ENCODE measurements at regions not wholly inside any gene's neighbourhood (a gene's known extent, or its start where the extent isn't known, plus 50 kb on each side); places are given as distances from the start of the nearest gene placed in this dataset.

GRCh38 chr1:172826096-172826741, 167.3 kb downstream of the FASLG start:
- no peak for TF ChIP-seq FOXP2 (optimal IDR thresholded peaks at IDR 0.05; ENCODE audit: borderline replicate concordance, extremely low read depth, extremely low read length, insufficient read depth)
- no peak for TF ChIP-seq POLR2AphosphoS5 (IDR thresholded peaks at IDR 0.05; ENCODE audit: low read depth, low read length)
- TF ChIP-seq TAF1 (IDR thresholded peaks at IDR 0.05; ENCODE audit: borderline replicate concordance, insufficient read depth, low read length): no peak
- TF ChIP-seq REST (IDR thresholded peaks at IDR 0.05; ENCODE audit: insufficient read depth in 1 of 2, low read depth in 2 of 2, low read length in 2 of 2): no peak
- no peak for TF ChIP-seq SIN3A (IDR thresholded peaks at IDR 0.05; ENCODE audit: borderline replicate concordance, insufficient read depth, low read length)

GRCh38 chr1:172827301-172827700, 168.4 kb downstream of the FASLG start:
- TF ChIP-seq REST (IDR thresholded peaks at IDR 0.05; ENCODE audit: insufficient read depth in 1 of 2, low read depth in 2 of 2, low read length in 2 of 2) (no peak), POLR2AphosphoS5 (IDR thresholded peaks at IDR 0.05; ENCODE audit: low read depth, low read length) (no peak), FOXP2 (optimal IDR thresholded peaks at IDR 0.05; ENCODE audit: borderline replicate concordance, extremely low read depth, extremely low read length, insufficient read depth) (no peak), SIN3A (IDR thresholded peaks at IDR 0.05; ENCODE audit: borderline replicate concordance, insufficient read depth, low read length) (no peak), TAF1 (IDR thresholded peaks at IDR 0.05; ENCODE audit: borderline replicate concordance, insufficient read depth, low read length) (no peak)

GRCh38 chr1:172827841-172828240, 168.9 kb downstream of the FASLG start:
- TF ChIP-seq SIN3A (IDR thresholded peaks at IDR 0.05; ENCODE audit: borderline replicate concordance, insufficient read depth, low read length) (no peak), REST (IDR thresholded peaks at IDR 0.05; ENCODE audit: insufficient read depth in 1 of 2, low read depth in 2 of 2, low read length in 2 of 2) (no peak), TAF1 (IDR thresholded peaks at IDR 0.05; ENCODE audit: borderline replicate concordance, insufficient read depth, low read length) (no peak), POLR2AphosphoS5 (IDR thresholded peaks at IDR 0.05; ENCODE audit: low read depth, low read length) (no peak), FOXP2 (optimal IDR thresholded peaks at IDR 0.05; ENCODE audit: borderline replicate concordance, extremely low read depth, extremely low read length, insufficient read depth) (no peak)

DNA sequence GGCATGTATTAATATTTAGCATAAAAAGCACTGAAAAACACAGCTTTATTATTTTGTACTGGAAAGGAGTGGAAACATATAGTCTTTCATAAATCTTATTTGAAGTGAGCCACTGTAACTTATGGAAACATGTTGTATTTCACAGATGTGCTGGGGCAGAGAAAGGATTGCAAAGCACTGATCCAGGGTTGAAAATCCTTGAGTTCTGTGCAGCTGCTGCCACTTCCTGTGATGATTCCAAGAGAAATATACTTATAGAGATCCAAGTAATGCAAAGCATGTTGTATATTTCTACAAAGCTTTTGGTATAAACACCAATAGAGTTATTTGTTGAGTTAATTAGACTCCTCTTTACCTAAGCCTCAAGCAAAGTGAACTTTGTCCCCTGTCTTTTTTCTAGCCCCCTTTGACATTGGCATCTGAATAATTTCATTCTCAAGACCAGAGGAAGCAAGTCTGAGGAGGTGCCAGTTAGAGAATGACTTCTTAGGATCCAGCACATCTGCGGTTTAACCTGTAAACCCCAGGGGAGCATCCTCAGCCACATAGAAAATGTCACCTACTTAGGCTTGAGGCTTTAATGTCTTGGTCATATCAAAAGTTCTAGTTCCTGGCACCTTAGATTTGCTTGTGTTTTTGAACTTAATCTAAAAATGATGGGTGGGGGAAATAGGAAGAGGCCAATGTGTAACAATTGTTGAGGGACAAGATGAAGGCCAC, 173.3 kb downstream of the FASLG start:
- TF ChIP-seq TAF1 (IDR thresholded peaks at IDR 0.05; ENCODE audit: borderline replicate concordance, insufficient read depth, low read length): no peak
- no peak for TF ChIP-seq REST (IDR thresholded peaks at IDR 0.05; ENCODE audit: insufficient read depth in 1 of 2, low read depth in 2 of 2, low read length in 2 of 2)
- TF ChIP-seq SIN3A (IDR thresholded peaks at IDR 0.05; ENCODE audit: borderline replicate concordance, insufficient read depth, low read length): no peak
- no peak for TF ChIP-seq POLR2AphosphoS5 (IDR thresholded peaks at IDR 0.05; ENCODE audit: low read depth, low read length)
- TF ChIP-seq FOXP2 (optimal IDR thresholded peaks at IDR 0.05; ENCODE audit: borderline replicate concordance, extremely low read depth, extremely low read length, insufficient read depth): no peak
